ENCODE measurements at regions not wholly inside any gene's neighbourhood (a gene's known extent, or its start where the extent isn't known, plus 50 kb on each side); places are given as distances from the start of the nearest gene placed in this dataset.

GRCh38 chr6:62393608-62394007 lies 107.6 kb upstream of the KHDRBS2 start:
- Mint-ChIP-seq H3K4me3 (no peak overlapping the region), H3K27ac (no peak overlapping the region), H3K36me3 (ENCODE audit: low read depth) (no peaks in the 10 kb centered on the region), H3K27me3 (ENCODE audit: low read depth) (no peaks in the 10 kb centered on the region), H3K4me1 (no peaks in the 10 kb centered on the region), H3K9me3 (no peaks in the 10 kb centered on the region)
- no peak for TF ChIP-seq CTCF (IDR thresholded peaks at IDR 0.05; ENCODE audit: unreplicated experiment in 3 of 3)

GRCh38 chr6:62392291-62392690 lies 106.3 kb upstream of the KHDRBS2 start:
- Mint-ChIP-seq H3K27ac (no peak overlapping the region), H3K36me3 (ENCODE audit: low read depth) (no peaks in the 10 kb centered on the region), H3K9me3 (no peaks in the 10 kb centered on the region), H3K27me3 (ENCODE audit: low read depth) (no peaks in the 10 kb centered on the region), H3K4me3 (no peak overlapping the region), H3K4me1 (no peaks in the 10 kb centered on the region)
- no peak for TF ChIP-seq CTCF (IDR thresholded peaks at IDR 0.05; ENCODE audit: unreplicated experiment in 3 of 3)

- Mint-ChIP-seq H3K27ac (no peak overlapping the region), H3K27me3 (ENCODE audit: low read depth) (no peaks in the 10 kb centered on the region), H3K4me1 (no peaks in the 10 kb centered on the region), H3K9me3 (no peaks in the 10 kb centered on the region), H3K36me3 (ENCODE audit: low read depth) (no peaks in the 10 kb centered on the region), H3K4me3 (no peak overlapping the region)
- no peak for TF ChIP-seq CTCF (IDR thresholded peaks at IDR 0.05; ENCODE audit: unreplicated experiment in 3 of 3)
These were observed 105.3 kb upstream of the KHDRBS2 start for GRCh38 chr6:62391358-62391757.

- Mint-ChIP-seq H3K27ac (no peak overlapping the region), H3K9me3 (no peaks in the 10 kb centered on the region)
These were observed 104.4 kb upstream of the KHDRBS2 start for GRCh38 chr6:62390401-62390800.

GRCh38 chr6:62371453-62372210 lies 85.6 kb upstream of the KHDRBS2 start:
- H3K36me3 Mint-ChIP-seq (ENCODE audit: low read depth) = no peaks in the 10 kb centered on the region
- H3K27me3 Mint-ChIP-seq (ENCODE audit: low read depth) = no peaks in the 10 kb centered on the region
- TF ChIP-seq CTCF (IDR thresholded peaks at IDR 0.05; ENCODE audit: unreplicated experiment in 3 of 3) = no peak
- H3K27ac Mint-ChIP-seq = no peak overlapping the region
- no peak overlapping the region for H3K4me3 Mint-ChIP-seq
- H3K4me1 Mint-ChIP-seq = no peaks in the 10 kb centered on the region
- no peaks in the 10 kb centered on the region for H3K9me3 Mint-ChIP-seq

More at GRCh38 chr6:62390401-62390800, 104.4 kb upstream of the KHDRBS2 start:
- H3K27me3 Mint-ChIP-seq (ENCODE audit: low read depth) = no peaks in the 10 kb centered on the region
- no peak overlapping the region for H3K4me3 Mint-ChIP-seq
- no peak for TF ChIP-seq CTCF (IDR thresholded peaks at IDR 0.05; ENCODE audit: unreplicated experiment in 3 of 3)
- H3K4me1 Mint-ChIP-seq = no peaks in the 10 kb centered on the region
- no peaks in the 10 kb centered on the region for H3K36me3 Mint-ChIP-seq (ENCODE audit: low read depth)

- H3K4me1 Mint-ChIP-seq = no peaks in the 10 kb centered on the region
- H3K9me3 Mint-ChIP-seq = no peaks in the 10 kb centered on the region
- H3K36me3 Mint-ChIP-seq (ENCODE audit: low read depth) = no peaks in the 10 kb centered on the region
- H3K27me3 Mint-ChIP-seq (ENCODE audit: low read depth) = no peaks in the 10 kb centered on the region
- no peak overlapping the region for H3K27ac Mint-ChIP-seq
- no peak overlapping the region for H3K4me3 Mint-ChIP-seq
- no peak for TF ChIP-seq CTCF (IDR thresholded peaks at IDR 0.05; ENCODE audit: unreplicated experiment in 3 of 3)
These were observed 81.6 kb upstream of the KHDRBS2 start for GRCh38 chr6:62367601-62368000.

All from nephron (organoid).